Tibial nerve (tissue), 4 donors: ENCODE measurements at regions not wholly inside any gene's neighbourhood (a gene's known extent, or its start where the extent isn't known, plus 50 kb on each side); places are given as distances from the start of the nearest gene placed in this dataset.

Experiments used
- DNase-seq, 2 donors: peaks; one replicate each; pipeline ENCODE4 v3.0.0-alpha.2; 2019; ENCODE audit warnings: low spot score in 2 of 2
- H3K27ac ChIP-seq, 4 donors: fragments of 200-600 bp; sonication (generic) in 3 of 4; one replicate each; pipeline ENCODE4 v1.5.1; 2017 to 2019; ENCODE audit warnings: mild to moderate bottlenecking in 1 of 4
- H3K27me3 ChIP-seq, 2 donors: fragments of 200-600 bp; sonication (generic) in 1 of 2; one replicate each; pipeline versions ENCODE4 v1.5.1 to v1.6.0; 2017 to 2019
- H3K36me3 ChIP-seq, 3 donors: fragments of 200-600 bp; sonication (generic); one replicate each; pipeline ENCODE4 v1.5.1; 2018 to 2019
- H3K4me1 ChIP-seq, 4 donors: fragments of 200-600 bp; sonication (generic) in 3 of 4; one replicate each; pipeline ENCODE4 v1.5.1; 2017 to 2019
- H3K4me3 ChIP-seq, 4 donors: fragments of 200-600 bp; sonication (generic) in 3 of 4; one replicate each; pipeline ENCODE4 v1.5.1; 2017 to 2019; ENCODE audit warnings: mild to moderate bottlenecking in 1 of 4, moderate library complexity in 1 of 4
- H3K9me3 ChIP-seq, 4 donors: fragments of 200-600 bp; sonication (generic) in 3 of 4; one replicate each; pipeline ENCODE4 v1.5.1; 2017 to 2019
- CTCF ChIP-seq, 5 experiments: fragments of 200-600 bp in 3 of 5; fragments of 450-650 bp in 2 of 5; sonication (generic) in 3 of 5; IDR thresholded peaks; one replicate each; pipeline ENCODE4 v1.5.1; 2016 to 2019; ENCODE audit warnings: antibody characterized with exemption in 5 of 5, mild to moderate bottlenecking in 3 of 5, moderate library complexity in 2 of 5
- EP300 ChIP-seq, 2 donors: sonication (generic); formaldehyde crosslinking; IDR thresholded peaks; one replicate each; pipeline ENCODE4 v1.6.1; 2017; ENCODE audit warnings: antibody characterized with exemption in 2 of 2, mild to moderate bottlenecking in 1 of 2
- POLR2A ChIP-seq, 2 donors: fragments of 450-650 bp; IDR thresholded peaks; one replicate each; pipeline ENCODE4 v1.6.1; 2017; ENCODE audit warnings: antibody characterized with exemption in 2 of 2, mild to moderate bottlenecking in 2 of 2, moderate library complexity in 2 of 2
- whole genome bisulfite sequencing, 2 donors: methylation state at CpG; one replicate each; pipeline ENCODE4 v1.1.5; 2018; 5-methylcytosine and 5-hydroxymethylcytosine counted together

- no peak overlapping the region for H3K4me3 ChIP-seq
- H3K27me3 ChIP-seq = no peaks in the 10 kb centered on the region
- no peak overlapping the region for H3K27ac ChIP-seq
- H3K9me3 ChIP-seq = no peaks in the 10 kb centered on the region
- WGBS, 2 donors = 59 to 63% methylated on average over 4 of the region's 4 CpGs
- no peaks in the 10 kb centered on the region for H3K36me3 ChIP-seq
- TF ChIP-seq CTCF (IDR thresholded peaks at IDR 0.05) = no peak
- TF ChIP-seq POLR2A (IDR thresholded peaks at IDR 0.05) = no peak
- no peak for TF ChIP-seq EP300 (IDR thresholded peaks at IDR 0.05)
- no peaks in the 10 kb centered on the region for H3K4me1 ChIP-seq
- no peak for DNase-seq
Measured at GRCh38 chr1:216944864-216945510, 221.8 kb upstream of the ESRRG start.

GRCh38 chr1:216937491-216937890, 214.3 kb upstream of the ESRRG start:
- no peaks in the 10 kb centered on the region for H3K27me3 ChIP-seq
- H3K36me3 ChIP-seq = no peaks in the 10 kb centered on the region
- WGBS, 2 donors = 47 to 55% methylated on average over 1 of the region's 1 CpG
- TF ChIP-seq CTCF (IDR thresholded peaks at IDR 0.05) = no peak
- no peaks in the 10 kb centered on the region for H3K4me1 ChIP-seq
- DNase-seq = no peak
- no peaks in the 10 kb centered on the region for H3K9me3 ChIP-seq
- H3K4me3 ChIP-seq = no peak overlapping the region
- no peak overlapping the region for H3K27ac ChIP-seq

- TF ChIP-seq POLR2A (IDR thresholded peaks at IDR 0.05) (no peak), CTCF (IDR thresholded peaks at IDR 0.05) (no peak), EP300 (IDR thresholded peaks at IDR 0.05) (no peak)
- no peaks in the 10 kb centered on the region for H3K4me1 ChIP-seq
- 89 to 94% methylated on average over 1 of the region's 1 CpG for WGBS, 2 donors
Measured at GRCh38 chr1:216936779-216937178, 213.6 kb upstream of the ESRRG start.

GRCh38 chr1:216935901-216936300, 212.7 kb upstream of the ESRRG start:
- WGBS, 2 donors = 76 to 83% methylated on average over 3 of the region's 3 CpGs

More at GRCh38 chr1:216936779-216937178, 213.6 kb upstream of the ESRRG start:
- Histone ChIP-seq H3K9me3 (no peaks in the 10 kb centered on the region), H3K36me3 (no peaks in the 10 kb centered on the region), H3K27me3 (no peaks in the 10 kb centered on the region), H3K4me3 (no peak overlapping the region), H3K27ac (no peak overlapping the region)
- DNase-seq = no peak

GRCh38 chr1:216932424-216932823, 209.2 kb upstream of the ESRRG start:
- Histone ChIP-seq H3K27ac (no peak overlapping the region), H3K36me3 (no peaks in the 10 kb centered on the region), H3K27me3 (no peaks in the 10 kb centered on the region), H3K9me3 (no peaks in the 10 kb centered on the region), H3K4me1 (no peaks in the 10 kb centered on the region), H3K4me3 (no peak overlapping the region)
- DNase-seq = no peak
- TF ChIP-seq EP300 (IDR thresholded peaks at IDR 0.05) (no peak), CTCF (IDR thresholded peaks at IDR 0.05) (no peak), POLR2A (IDR thresholded peaks at IDR 0.05) (no peak)
- 97 to 99% methylated on average over 3 of the region's 3 CpGs for WGBS, 2 donors

More at GRCh38 chr1:216935901-216936300, 212.7 kb upstream of the ESRRG start:
- no peaks in the 10 kb centered on the region for H3K27me3 ChIP-seq
- no peak for DNase-seq
- TF ChIP-seq EP300 (IDR thresholded peaks at IDR 0.05) = no peak
- no peak for TF ChIP-seq POLR2A (IDR thresholded peaks at IDR 0.05)
- TF ChIP-seq CTCF (IDR thresholded peaks at IDR 0.05) = no peak
- H3K9me3 ChIP-seq = no peaks in the 10 kb centered on the region
- H3K4me3 ChIP-seq = no peak overlapping the region
- no peaks in the 10 kb centered on the region for H3K36me3 ChIP-seq
- no peaks in the 10 kb centered on the region for H3K4me1 ChIP-seq
- H3K27ac ChIP-seq = no peak overlapping the region
